D721Med (cell line): ENCODE measurements at regions not wholly inside any gene's neighbourhood (a gene's known extent, or its start where the extent isn't known, plus 50 kb on each side); places are given as distances from the start of the nearest gene placed in this dataset.
"Not testable (repeated sequence)": the region's sequence is repeated elsewhere in the genome, so short reads cannot be mapped to it uniquely, and the experiment has no call there.

Source experiments
- DNase-seq: peaks from one replicate; pipeline ENCODE4 v3.0.0; 2011; ENCODE audit warnings: low spot score; ENCODE audit not compliant: insufficient read length
- FAIRE-seq: peaks from 2 replicates; lab custom pipeline; 2011; peaks lifted over from hg19 to GRCh38; lab: Jason Lieb, UNC
- CTCF ChIP-seq: IDR thresholded peaks from 2 replicates; pipeline ENCODE4 v1.5.1; 2012; ENCODE audit warnings: mild to moderate bottlenecking, control low read depth; ENCODE audit not compliant: insufficient read depth; ENCODE audit errors: missing control alignments

- no peak for FAIRE-seq
Measured at GRCh38 chr3:40690749-40691451, 166.1 kb downstream of the ZNF621 start.

GRCh38 chr3:40691452-40691861, 166.7 kb downstream of the ZNF621 start:
- FAIRE-seq (no peak), DNase-seq (no peak)
- TF ChIP-seq CTCF = no peak

More at GRCh38 chr3:40690749-40691451, 166.1 kb downstream of the ZNF621 start:
- no peak for DNase-seq
- no peak for TF ChIP-seq CTCF

- no peak for FAIRE-seq
Measured at GRCh38 chr3:40695848-40696247, 171.1 kb downstream of the ZNF621 start.

GRCh38 chr3:40698611-40699010, 173.9 kb downstream of the ZNF621 start:
- DNase-seq = not testable (repeated sequence)

More at GRCh38 chr3:40695848-40696247, 171.1 kb downstream of the ZNF621 start:
- no peak for DNase-seq
- TF ChIP-seq CTCF = no peak

GRCh38 chr3:40701016-40701588, 176.3 kb downstream of the ZNF621 start:
- no peak for TF ChIP-seq CTCF
- no peak for DNase-seq
- no peak for FAIRE-seq

More at GRCh38 chr3:40698611-40699010, 173.9 kb downstream of the ZNF621 start:
- not testable (repeated sequence) for FAIRE-seq

- no peak for FAIRE-seq
- TF ChIP-seq CTCF = no peak
- no peak for DNase-seq
Measured at GRCh38 chr3:40704224-40704623, 179.5 kb downstream of the ZNF621 start.

GRCh38 chr3:40705663-40706062, 180.9 kb downstream of the ZNF621 start:
- FAIRE-seq (no peak), DNase-seq (no peak)
- TF ChIP-seq CTCF = no peak
